Activated naive CD8-positive, alpha-beta T cell treated with anti-CD3 and anti-CD28 coated beads for 36 hours (primary cell): ENCODE measurements at regions not wholly inside any gene's neighbourhood (a gene's known extent, or its start where the extent isn't known, plus 50 kb on each side); places are given as distances from the start of the nearest gene placed in this dataset.

Experiments used
- DNase-seq: peaks from one replicate; pipeline ENCODE4 v3.0.0; 2021
- H3K27ac Mint-ChIP-seq: one replicate; pipeline ENCODE4 v1.8.0; 2022; ENCODE audit warnings: mild to moderate bottlenecking, moderate library complexity, mixed read lengths
- H3K27me3 Mint-ChIP-seq: one replicate; pipeline ENCODE4 v1.8.0; 2022; ENCODE audit warnings: mild to moderate bottlenecking, mixed read lengths
- H3K36me3 Mint-ChIP-seq: one replicate; pipeline ENCODE4 v1.8.0; 2021; ENCODE audit warnings: mild to moderate bottlenecking, mixed read lengths
- H3K4me1 Mint-ChIP-seq: one replicate; pipeline ENCODE4 v1.8.0; 2021; ENCODE audit warnings: mixed read lengths
- H3K4me3 Mint-ChIP-seq: one replicate; pipeline ENCODE4 v1.8.0; 2022; ENCODE audit warnings: mild to moderate bottlenecking, moderate library complexity, mixed read lengths
- H3K9me3 Mint-ChIP-seq: one replicate; pipeline ENCODE4 v1.8.0; 2022; ENCODE audit warnings: mixed read lengths

DNA sequence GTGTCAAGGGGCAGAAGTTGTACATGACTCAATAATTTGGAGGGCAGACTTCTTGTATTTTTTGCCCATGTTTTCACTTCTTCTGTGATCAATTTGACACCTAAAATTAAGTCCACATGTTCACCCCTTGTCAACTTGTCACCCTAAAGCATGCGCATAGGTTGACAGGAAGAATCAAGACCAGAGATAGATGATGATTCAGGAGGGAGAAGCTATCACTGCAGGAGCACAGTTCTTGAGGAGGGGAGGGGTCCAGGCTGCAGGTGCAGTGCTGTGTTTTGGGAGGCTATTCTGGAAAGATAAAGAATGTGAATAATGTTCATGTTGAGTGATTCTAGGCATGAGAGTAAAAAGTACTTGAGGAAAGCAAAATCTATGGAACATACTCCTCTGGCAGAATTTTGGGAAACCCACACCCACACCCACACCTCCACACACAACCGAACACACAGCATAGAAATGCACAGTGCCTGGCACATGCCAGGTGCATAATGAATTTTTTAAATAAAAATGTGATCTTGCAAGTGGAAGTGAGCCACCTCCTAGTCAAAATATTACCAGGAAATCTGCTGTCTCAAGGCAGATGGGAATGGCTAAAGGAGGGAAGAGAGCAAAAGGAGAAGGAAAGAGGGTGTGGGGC is 249.2 kb upstream of the MEX3C start:
- Mint-ChIP-seq H3K9me3 (no peaks in the 10 kb centered on the region), H3K27ac (no peak overlapping the region), H3K4me3 (no peak overlapping the region), H3K27me3 (peaks cover 29% of the 10 kb centered on the region), H3K36me3 (no peaks in the 10 kb centered on the region), H3K4me1 (no peaks in the 10 kb centered on the region)
- no peak for DNase-seq

- Mint-ChIP-seq H3K9me3 (no peaks in the 10 kb centered on the region), H3K4me1 (no peaks in the 10 kb centered on the region), H3K27ac (no peak overlapping the region)
Measured at GRCh38 chr18:51447351-51448342, 250.2 kb upstream of the MEX3C start.

GRCh38 chr18:51448949-51449348 is 251.5 kb upstream of the MEX3C start:
- Mint-ChIP-seq H3K27me3 (peaks cover 20% of the 10 kb centered on the region), H3K4me1 (no peaks in the 10 kb centered on the region), H3K36me3 (no peaks in the 10 kb centered on the region), H3K27ac (no peak overlapping the region), H3K9me3 (no peaks in the 10 kb centered on the region), H3K4me3 (no peak overlapping the region)
- no peak for DNase-seq

More at GRCh38 chr18:51447351-51448342, 250.2 kb upstream of the MEX3C start:
- H3K27me3 Mint-ChIP-seq: peaks cover 29% of the 10 kb centered on the region
- H3K36me3 Mint-ChIP-seq: no peaks in the 10 kb centered on the region
- no peak for DNase-seq
- H3K4me3 Mint-ChIP-seq: no peak overlapping the region

- Mint-ChIP-seq H3K36me3 (no peaks in the 10 kb centered on the region), H3K4me3 (no peak overlapping the region), H3K27ac (no peak overlapping the region), H3K4me1 (no peaks in the 10 kb centered on the region), H3K27me3 (peaks cover 10% of the 10 kb centered on the region), H3K9me3 (no peaks in the 10 kb centered on the region)
- no peak for DNase-seq
Measured at GRCh38 chr18:51453594-51453993, 256.1 kb upstream of the MEX3C start.

DNA sequence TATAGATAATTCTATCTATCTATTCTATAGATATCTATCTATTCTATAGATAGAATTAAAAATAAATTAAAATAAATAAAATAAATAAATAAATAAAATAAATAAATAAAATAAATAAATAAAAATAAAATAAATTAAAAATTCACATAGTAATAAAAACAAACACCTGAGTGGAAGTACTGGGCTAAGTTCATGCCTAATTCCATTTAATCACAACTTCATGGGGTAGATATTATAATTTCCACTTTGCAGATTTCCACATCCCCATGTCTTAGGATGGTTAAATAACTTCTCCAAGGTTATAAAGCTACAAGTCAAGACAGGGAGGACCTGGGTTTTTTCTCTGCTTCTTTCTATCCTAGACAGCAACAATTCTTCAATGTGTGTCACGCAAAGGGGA is 261.4 kb upstream of the MEX3C start:
- no peaks in the 10 kb centered on the region for H3K9me3 Mint-ChIP-seq
- no peaks in the 10 kb centered on the region for H3K4me1 Mint-ChIP-seq
- no peaks in the 10 kb centered on the region for H3K36me3 Mint-ChIP-seq
- H3K4me3 Mint-ChIP-seq: no peak overlapping the region
- no peak overlapping the region for H3K27ac Mint-ChIP-seq
- no peak for DNase-seq
- peaks cover 27% of the 10 kb centered on the region for H3K27me3 Mint-ChIP-seq

DNA sequence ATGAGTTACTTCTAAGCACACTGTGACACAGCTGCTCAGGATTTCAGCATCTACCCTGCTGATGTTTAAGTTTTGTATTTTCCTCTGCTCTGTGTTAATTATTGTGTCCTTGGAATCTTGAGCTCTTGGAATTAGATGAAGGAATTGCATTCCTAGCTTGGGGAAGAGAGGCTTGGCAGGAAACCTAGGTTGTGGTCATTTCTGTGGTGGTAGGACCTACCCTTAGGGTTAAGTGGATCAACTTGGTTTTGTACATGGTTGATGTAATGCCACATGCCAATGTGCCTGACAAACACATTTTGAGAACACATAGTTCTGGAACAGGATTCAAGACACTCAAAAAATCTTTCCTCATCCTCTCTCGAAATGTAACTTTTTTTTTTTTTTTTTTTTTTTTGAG is 264.5 kb upstream of the MEX3C start:
- Mint-ChIP-seq H3K27me3 (peaks cover 26% of the 10 kb centered on the region), H3K4me3 (no peak overlapping the region), H3K27ac (no peak overlapping the region), H3K4me1 (no peaks in the 10 kb centered on the region), H3K9me3 (no peaks in the 10 kb centered on the region), H3K36me3 (no peaks in the 10 kb centered on the region)
- DNase-seq: no peak

DNA sequence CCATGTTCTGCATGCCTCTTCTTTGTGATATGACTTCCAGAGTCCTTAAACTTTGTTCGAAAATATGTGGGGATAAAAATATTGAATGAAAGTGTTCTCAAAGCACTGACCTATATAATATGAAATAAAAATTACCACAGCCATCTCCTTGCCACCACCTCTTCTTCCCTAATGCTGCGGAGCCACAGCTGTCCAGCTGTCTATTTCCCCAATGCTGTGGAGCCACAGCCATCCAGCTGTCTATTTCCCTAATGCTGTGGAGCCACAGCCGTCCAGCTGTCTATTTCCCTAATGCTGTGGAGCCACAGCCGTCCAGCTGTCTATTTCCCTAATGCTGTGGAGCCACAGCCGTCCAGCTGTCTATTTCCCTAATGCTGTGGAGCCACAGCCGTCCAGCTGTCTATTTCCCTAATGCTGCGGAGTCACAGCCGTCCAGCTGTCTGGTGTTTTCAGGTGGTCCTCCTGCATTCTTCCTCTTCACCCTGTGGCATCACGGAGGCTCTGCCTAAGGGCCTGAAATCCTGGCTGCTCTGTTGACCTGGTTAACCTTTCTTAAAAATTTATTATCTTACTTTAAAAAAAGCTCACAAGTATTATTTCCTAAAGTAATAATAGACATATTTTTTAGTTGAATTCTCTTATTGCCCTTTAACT is 266.1 kb upstream of the MEX3C start:
- Mint-ChIP-seq H3K4me1 (no peaks in the 10 kb centered on the region), H3K36me3 (no peaks in the 10 kb centered on the region), H3K4me3 (no peak overlapping the region), H3K27me3 (peaks cover 23% of the 10 kb centered on the region), H3K27ac (no peak overlapping the region), H3K9me3 (no peaks in the 10 kb centered on the region)
- DNase-seq: no peak

DNA sequence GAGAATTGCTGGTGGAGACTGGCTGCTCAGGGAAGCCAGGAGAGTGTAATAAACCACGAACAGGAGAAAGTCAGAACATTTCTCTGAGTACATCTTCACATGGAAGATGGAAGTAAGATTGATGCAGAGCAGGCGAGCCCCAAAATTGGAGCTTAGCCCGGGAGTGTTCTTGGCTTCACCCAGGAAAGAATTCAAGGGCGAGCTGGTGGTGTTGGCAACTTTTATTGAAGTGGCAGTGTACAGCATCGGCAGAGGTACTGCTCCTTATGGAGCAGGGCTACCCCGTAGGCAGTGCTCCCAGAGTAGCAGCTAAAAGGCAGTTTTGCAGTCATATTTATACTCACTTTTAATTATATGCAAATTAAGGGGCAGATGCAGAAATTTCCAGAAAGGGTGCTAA is 281.4 kb upstream of the MEX3C start:
- H3K4me1 Mint-ChIP-seq: no peaks in the 10 kb centered on the region
- DNase-seq: no peak
- no peak overlapping the region for H3K4me3 Mint-ChIP-seq
- H3K9me3 Mint-ChIP-seq: no peaks in the 10 kb centered on the region
- H3K36me3 Mint-ChIP-seq: no peaks in the 10 kb centered on the region
- peaks cover 3% of the 10 kb centered on the region for H3K27me3 Mint-ChIP-seq
- no peak overlapping the region for H3K27ac Mint-ChIP-seq

DNA sequence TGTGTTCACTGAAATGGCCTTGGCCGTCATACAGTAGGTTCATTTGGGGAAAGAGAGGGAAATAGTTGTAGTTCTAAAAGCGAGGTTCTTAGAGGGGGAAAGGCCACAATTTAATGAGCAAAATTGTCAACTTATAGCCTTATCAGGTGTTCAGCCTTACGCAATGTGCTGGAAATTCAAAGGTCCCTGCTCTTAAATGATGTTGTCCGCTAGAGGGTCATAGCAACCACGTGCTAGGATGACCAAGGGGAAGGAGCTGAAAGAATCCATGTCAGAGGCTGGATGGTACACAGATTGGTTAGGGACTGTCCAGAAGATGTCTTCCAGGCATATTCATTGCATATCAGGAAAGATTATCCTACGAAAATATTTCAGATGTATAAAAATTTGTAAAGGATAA is 282.3 kb upstream of the MEX3C start:
- DNase-seq: no peak
- Mint-ChIP-seq H3K4me1 (no peaks in the 10 kb centered on the region), H3K36me3 (no peaks in the 10 kb centered on the region), H3K4me3 (no peak overlapping the region), H3K27me3 (no peaks in the 10 kb centered on the region), H3K9me3 (no peaks in the 10 kb centered on the region), H3K27ac (no peak overlapping the region)

DNA sequence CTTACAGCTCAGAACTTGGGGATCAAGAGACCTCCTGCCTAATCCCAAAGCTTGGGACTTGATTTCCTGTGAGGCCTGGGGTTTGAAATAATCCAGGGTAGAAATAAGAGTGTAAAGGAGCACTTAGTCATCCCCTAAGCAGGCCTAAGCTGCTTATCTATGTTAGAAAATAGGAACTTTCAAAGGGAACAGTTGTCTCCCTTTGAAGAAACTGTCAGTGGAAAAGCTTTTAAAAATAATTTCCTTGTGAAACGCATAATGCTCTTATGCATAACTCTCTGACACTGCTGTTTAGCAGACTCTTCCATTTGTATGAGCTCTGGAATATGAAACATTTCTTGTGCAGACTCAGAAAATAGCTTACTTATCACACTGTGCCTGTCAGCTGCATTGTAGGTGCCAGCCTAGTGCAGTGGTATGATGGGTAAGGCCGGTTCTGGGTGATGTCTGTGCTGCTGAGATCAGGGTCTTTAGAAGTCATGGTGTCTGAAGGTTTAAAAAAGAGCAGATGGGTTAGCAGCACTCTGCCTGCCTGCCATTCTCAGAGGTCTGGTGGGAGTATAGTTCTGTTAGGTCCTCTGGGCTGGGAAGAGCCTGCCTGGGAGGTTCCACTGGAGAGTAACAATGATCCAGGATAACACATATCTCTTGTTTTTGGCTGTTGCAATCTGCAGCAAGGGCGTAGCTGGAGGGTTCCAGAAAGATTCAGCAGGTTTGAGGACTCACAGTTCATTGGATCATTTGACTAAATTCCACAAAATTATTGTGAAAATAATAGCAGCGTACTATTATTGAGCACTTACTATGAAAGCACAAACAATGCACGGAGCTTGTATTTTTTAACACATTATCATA is 283.2 kb upstream of the MEX3C start:
- Mint-ChIP-seq H3K36me3 (no peaks in the 10 kb centered on the region), H3K27ac (no peak overlapping the region), H3K4me1 (no peaks in the 10 kb centered on the region)

GRCh38 chr18:51486735-51487366 is 289.4 kb upstream of the MEX3C start:
- Mint-ChIP-seq H3K36me3 (no peaks in the 10 kb centered on the region), H3K9me3 (no peaks in the 10 kb centered on the region), H3K4me3 (no peak overlapping the region), H3K27me3 (no peaks in the 10 kb centered on the region), H3K27ac (no peak overlapping the region), H3K4me1 (no peaks in the 10 kb centered on the region)
- no peak for DNase-seq

More for the DNA sequence above, 283.2 kb upstream of the MEX3C start:
- no peak for DNase-seq
- H3K4me3 Mint-ChIP-seq: no peak overlapping the region
- H3K9me3 Mint-ChIP-seq: no peaks in the 10 kb centered on the region
- H3K27me3 Mint-ChIP-seq: no peaks in the 10 kb centered on the region

GRCh38 chr18:51490417-51490816 is 292.9 kb upstream of the MEX3C start:
- Mint-ChIP-seq H3K4me1 (no peaks in the 10 kb centered on the region), H3K9me3 (no peaks in the 10 kb centered on the region), H3K27me3 (peaks cover 7% of the 10 kb centered on the region), H3K36me3 (no peaks in the 10 kb centered on the region), H3K27ac (no peak overlapping the region), H3K4me3 (no peak overlapping the region)
- no peak for DNase-seq

DNA sequence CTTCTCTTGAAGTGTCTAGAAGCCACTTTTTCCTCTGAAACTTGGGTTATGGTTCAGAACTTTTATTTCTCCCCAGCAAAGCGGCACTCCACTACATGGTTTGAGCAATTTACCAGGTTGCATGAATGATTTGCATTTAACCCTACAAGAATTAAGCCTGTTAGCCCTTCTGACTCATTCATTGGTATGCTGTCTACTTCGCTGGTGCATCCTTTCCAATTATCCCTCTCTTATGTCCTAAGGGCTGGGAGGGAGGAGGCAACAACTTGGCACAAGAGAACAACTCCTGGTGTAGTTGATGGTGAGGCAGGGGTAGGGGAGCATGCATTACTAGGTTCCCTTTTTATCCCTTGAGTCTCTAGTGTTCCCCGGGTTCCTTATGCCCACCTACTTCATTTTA is 293.4 kb upstream of the MEX3C start:
- Mint-ChIP-seq H3K36me3 (no peaks in the 10 kb centered on the region), H3K4me1 (no peaks in the 10 kb centered on the region), H3K27me3 (peaks cover 7% of the 10 kb centered on the region), H3K4me3 (no peak overlapping the region), H3K9me3 (no peaks in the 10 kb centered on the region), H3K27ac (no peak overlapping the region)
- DNase-seq: no peak

DNA sequence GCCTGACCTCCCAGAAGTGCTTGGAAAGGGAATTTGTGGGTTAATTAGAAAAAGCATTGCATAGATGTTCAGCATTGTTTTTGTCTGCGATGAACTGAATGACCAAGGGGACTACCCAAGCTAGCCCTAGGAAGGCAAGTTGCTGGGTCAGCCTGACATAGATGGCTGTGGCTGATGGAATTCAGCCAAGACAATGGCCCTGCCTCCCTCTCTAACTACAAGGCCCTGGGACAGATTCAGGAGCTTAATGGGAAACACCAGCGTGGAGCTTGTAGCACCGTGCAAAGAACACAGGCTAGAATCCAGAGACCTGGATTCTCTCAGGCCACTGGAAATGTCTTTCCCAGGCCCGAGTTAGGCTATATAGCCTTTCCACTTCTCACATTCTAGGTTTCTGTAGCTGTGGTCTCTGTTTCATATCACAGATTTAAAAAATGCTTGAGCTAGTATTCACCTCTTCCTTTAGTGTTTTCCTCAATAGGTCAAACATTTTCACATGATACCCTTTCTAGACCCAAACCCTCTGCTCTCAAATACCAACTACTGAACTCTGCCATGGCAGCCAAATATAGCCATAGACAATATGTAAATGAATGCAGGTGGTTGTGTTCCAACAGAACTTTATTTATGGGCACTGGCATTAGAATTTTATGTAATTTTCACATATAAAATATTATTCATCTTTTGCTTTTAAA is 294.3 kb upstream of the MEX3C start:
- H3K4me3 Mint-ChIP-seq: no peak overlapping the region
- no peak for DNase-seq
- H3K27ac Mint-ChIP-seq: no peak overlapping the region
- H3K9me3 Mint-ChIP-seq: no peaks in the 10 kb centered on the region
- no peaks in the 10 kb centered on the region for H3K36me3 Mint-ChIP-seq
- peaks cover 7% of the 10 kb centered on the region for H3K27me3 Mint-ChIP-seq
- no peaks in the 10 kb centered on the region for H3K4me1 Mint-ChIP-seq
